ENCODE measurements at regions not wholly inside any gene's neighbourhood (a gene's known extent, or its start where the extent isn't known, plus 50 kb on each side); places are given as distances from the start of the nearest gene placed in this dataset.

- no peak overlapping the region for H3K27ac ChIP-seq (ENCODE audit: low read depth, low read length)
- H3K4me3 ChIP-seq (ENCODE audit: insufficient read depth, low read depth, low read length) = no peak overlapping the region
- H2AFZ ChIP-seq (ENCODE audit: low read depth, low read length) = no peak overlapping the region
- H4K20me1 ChIP-seq (ENCODE audit: insufficient read depth, low read length) = no peaks in the 10 kb centered on the region
- H3K36me3 Mint-ChIP-seq (ENCODE audit: low read depth, unreplicated experiment) = no peaks in the 10 kb centered on the region
- H3K79me2 ChIP-seq (ENCODE audit: insufficient read depth, low read length) = no peaks in the 10 kb centered on the region
- H3K27me3 Mint-ChIP-seq (ENCODE audit: low read depth, unreplicated experiment) = peaks cover 18% of the 10 kb centered on the region
- no peaks in the 10 kb centered on the region for H3K9me3 Mint-ChIP-seq (ENCODE audit: unreplicated experiment)
- no peaks in the 10 kb centered on the region for H3K4me1 ChIP-seq (ENCODE audit: insufficient read depth, low read length)
- no peak for TF ChIP-seq EZH2 (IDR thresholded peaks at IDR 0.05; ENCODE audit: insufficient read depth, low read length)
- TF ChIP-seq CTCF (IDR thresholded peaks at IDR 0.05; ENCODE audit: insufficient read depth, low read depth, low read length) = no peak
- no peak overlapping the region for H3K4me2 ChIP-seq (ENCODE audit: low read length)
- no peak overlapping the region for H3K27ac Mint-ChIP-seq (ENCODE audit: unreplicated experiment)
- H3K27me3 ChIP-seq (ENCODE audit: insufficient read depth, low read length) = no peaks in the 10 kb centered on the region
- H3K4me1 Mint-ChIP-seq (ENCODE audit: low read depth, unreplicated experiment) = no peaks in the 10 kb centered on the region
- no peaks in the 10 kb centered on the region for H3K36me3 ChIP-seq (ENCODE audit: insufficient read depth, low read length)
- no peak for DNase-seq (ENCODE audit: low read depth)
- H3K4me3 Mint-ChIP-seq (ENCODE audit: unreplicated experiment) = no peak overlapping the region
- H3K9ac ChIP-seq (ENCODE audit: low read length) = no peak overlapping the region
- FAIRE-seq = no peak
- H3K9me3 ChIP-seq (ENCODE audit: insufficient read depth, low read depth, low read length) = no peaks in the 10 kb centered on the region
Observed at GRCh38 chr16:9333469-9333868, 242.0 kb downstream of the HAPSTR1 start.

GRCh38 chr16:9334103-9334502, 242.7 kb downstream of the HAPSTR1 start:
- H3K9ac ChIP-seq (ENCODE audit: low read length) = no peak overlapping the region
- H3K36me3 Mint-ChIP-seq (ENCODE audit: low read depth, unreplicated experiment) = no peaks in the 10 kb centered on the region
- FAIRE-seq (no peak), DNase-seq (ENCODE audit: low read depth) (no peak)
- no peak overlapping the region for H3K27ac Mint-ChIP-seq (ENCODE audit: unreplicated experiment)
- no peaks in the 10 kb centered on the region for H3K9me3 ChIP-seq (ENCODE audit: insufficient read depth, low read depth, low read length)
- no peak overlapping the region for H3K4me3 Mint-ChIP-seq (ENCODE audit: unreplicated experiment)
- H3K27me3 ChIP-seq (ENCODE audit: insufficient read depth, low read length) = no peaks in the 10 kb centered on the region
- no peaks in the 10 kb centered on the region for H3K79me2 ChIP-seq (ENCODE audit: insufficient read depth, low read length)
- H4K20me1 ChIP-seq (ENCODE audit: insufficient read depth, low read length) = no peaks in the 10 kb centered on the region
- H2AFZ ChIP-seq (ENCODE audit: low read depth, low read length) = no peak overlapping the region
- H3K36me3 ChIP-seq (ENCODE audit: insufficient read depth, low read length) = no peaks in the 10 kb centered on the region
- no peaks in the 10 kb centered on the region for H3K9me3 Mint-ChIP-seq (ENCODE audit: unreplicated experiment)
- no peaks in the 10 kb centered on the region for H3K4me1 ChIP-seq (ENCODE audit: insufficient read depth, low read length)
- TF ChIP-seq CTCF (IDR thresholded peaks at IDR 0.05; ENCODE audit: insufficient read depth, low read depth, low read length) = no peak
- no peak for TF ChIP-seq EZH2 (IDR thresholded peaks at IDR 0.05; ENCODE audit: insufficient read depth, low read length)
- H3K27me3 Mint-ChIP-seq (ENCODE audit: low read depth, unreplicated experiment) = peaks cover 20% of the 10 kb centered on the region
- no peaks in the 10 kb centered on the region for H3K4me1 Mint-ChIP-seq (ENCODE audit: low read depth, unreplicated experiment)
- H3K27ac ChIP-seq (ENCODE audit: low read depth, low read length) = no peak overlapping the region
- no peak overlapping the region for H3K4me2 ChIP-seq (ENCODE audit: low read length)
- H3K4me3 ChIP-seq (ENCODE audit: insufficient read depth, low read depth, low read length) = no peak overlapping the region

GRCh38 chr16:9337308-9338032, 246.0 kb downstream of the HAPSTR1 start:
- no peak for DNase-seq (ENCODE audit: low read depth)
- no peak overlapping the region for H3K27ac Mint-ChIP-seq (ENCODE audit: unreplicated experiment)
- Histone ChIP-seq H3K4me2 (ENCODE audit: low read length) (no peak overlapping the region), H3K9ac (ENCODE audit: low read length) (no peak overlapping the region), H3K9me3 (ENCODE audit: insufficient read depth, low read depth, low read length) (no peaks in the 10 kb centered on the region), H3K27ac (ENCODE audit: low read depth, low read length) (no peak overlapping the region), H3K79me2 (ENCODE audit: insufficient read depth, low read length) (no peaks in the 10 kb centered on the region), H3K4me1 (ENCODE audit: insufficient read depth, low read length) (no peaks in the 10 kb centered on the region), H4K20me1 (ENCODE audit: insufficient read depth, low read length) (no peaks in the 10 kb centered on the region), H3K27me3 (ENCODE audit: insufficient read depth, low read length) (no peaks in the 10 kb centered on the region), H2AFZ (ENCODE audit: low read depth, low read length) (no peak overlapping the region), H3K36me3 (ENCODE audit: insufficient read depth, low read length) (no peaks in the 10 kb centered on the region), H3K4me3 (ENCODE audit: insufficient read depth, low read depth, low read length) (no peak overlapping the region)
- TF ChIP-seq EZH2 (IDR thresholded peaks at IDR 0.05; ENCODE audit: insufficient read depth, low read length) = no peak
- no peak for TF ChIP-seq CTCF (IDR thresholded peaks at IDR 0.05; ENCODE audit: insufficient read depth, low read depth, low read length)
- no peaks in the 10 kb centered on the region for H3K4me1 Mint-ChIP-seq (ENCODE audit: low read depth, unreplicated experiment)
- no peaks in the 10 kb centered on the region for H3K36me3 Mint-ChIP-seq (ENCODE audit: low read depth, unreplicated experiment)
- H3K27me3 Mint-ChIP-seq (ENCODE audit: low read depth, unreplicated experiment) = peaks cover 16% of the 10 kb centered on the region
- H3K4me3 Mint-ChIP-seq (ENCODE audit: unreplicated experiment) = no peak overlapping the region
- no peak for FAIRE-seq
- no peaks in the 10 kb centered on the region for H3K9me3 Mint-ChIP-seq (ENCODE audit: unreplicated experiment)
